Retina (tissue), 1 donor: ENCODE measurements at regions not wholly inside any gene's neighbourhood (a gene's known extent, or its start where the extent isn't known, plus 50 kb on each side); places are given as distances from the start of the nearest gene placed in this dataset.

ENCODE experiments used
- DNase-seq: peaks from one replicate; pipeline ENCODE4 v3.0.0-alpha.2; 2016

DNA sequence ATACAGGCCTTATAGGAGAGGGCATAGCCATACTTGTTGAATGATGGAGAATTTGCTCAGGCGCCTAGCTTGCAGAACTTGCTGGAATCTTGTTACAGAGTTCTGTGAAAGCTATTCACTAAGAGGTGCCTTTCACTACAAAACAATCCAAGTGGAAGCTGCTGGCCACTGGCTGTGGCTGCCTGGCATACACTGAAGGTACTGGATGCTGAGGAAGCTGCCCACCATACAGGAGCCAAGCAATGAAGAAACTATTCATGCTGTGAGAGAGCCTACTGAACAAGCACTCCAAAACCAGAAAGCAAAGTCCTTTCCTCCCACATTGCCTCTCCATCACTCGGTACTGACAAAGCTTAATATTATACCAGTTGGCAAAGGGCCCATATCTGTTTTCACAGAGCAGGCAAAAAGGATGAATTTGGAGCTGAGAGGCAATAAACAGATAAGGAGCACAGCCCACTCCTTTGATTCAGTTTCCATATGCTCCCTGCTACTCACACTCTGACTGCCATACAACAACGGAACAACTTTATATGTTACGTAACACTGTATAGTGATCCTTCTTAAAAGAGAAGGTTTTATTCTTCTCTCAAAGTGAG, 192.6 kb upstream of the ALCAM start:
- no peak for DNase-seq

DNA sequence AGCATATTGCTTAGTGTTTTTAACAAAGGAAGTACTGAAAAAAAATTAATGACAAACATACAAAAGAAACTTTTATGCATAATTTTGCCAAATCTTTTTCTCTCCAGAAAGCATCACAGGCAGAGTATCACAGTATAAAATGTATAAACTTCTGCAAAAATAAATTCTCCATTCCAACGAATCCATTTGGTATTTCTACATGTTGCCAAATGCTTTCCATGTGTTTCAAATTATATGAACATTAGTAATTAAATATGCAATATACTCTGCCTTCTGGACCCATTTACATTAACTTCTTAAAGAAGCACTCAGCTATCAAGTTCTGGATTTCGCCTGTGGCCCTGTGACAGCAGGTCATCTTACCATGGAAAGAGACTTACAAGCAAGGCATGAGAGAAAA, 189.1 kb upstream of the ALCAM start:
- no peak for DNase-seq

DNA sequence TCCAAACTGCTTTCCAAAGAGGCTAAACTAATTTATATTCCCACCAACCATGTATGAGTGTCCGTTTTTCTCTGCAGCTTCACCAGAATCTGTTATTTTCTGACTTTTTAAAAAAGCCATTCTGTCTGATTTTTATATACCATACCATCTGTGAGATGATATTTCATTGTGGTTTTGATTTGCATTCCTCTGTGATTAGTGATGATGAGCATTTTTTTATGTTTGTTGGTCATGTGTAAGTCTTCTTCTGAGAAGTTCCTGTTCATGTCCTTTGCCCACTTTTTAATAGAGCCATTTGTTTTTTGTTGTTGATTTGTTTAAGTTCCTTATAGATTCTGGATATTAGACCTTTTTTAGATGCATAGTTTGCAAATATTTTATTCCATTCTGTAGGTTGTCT, 179.4 kb upstream of the ALCAM start:
- no peak for DNase-seq

DNA sequence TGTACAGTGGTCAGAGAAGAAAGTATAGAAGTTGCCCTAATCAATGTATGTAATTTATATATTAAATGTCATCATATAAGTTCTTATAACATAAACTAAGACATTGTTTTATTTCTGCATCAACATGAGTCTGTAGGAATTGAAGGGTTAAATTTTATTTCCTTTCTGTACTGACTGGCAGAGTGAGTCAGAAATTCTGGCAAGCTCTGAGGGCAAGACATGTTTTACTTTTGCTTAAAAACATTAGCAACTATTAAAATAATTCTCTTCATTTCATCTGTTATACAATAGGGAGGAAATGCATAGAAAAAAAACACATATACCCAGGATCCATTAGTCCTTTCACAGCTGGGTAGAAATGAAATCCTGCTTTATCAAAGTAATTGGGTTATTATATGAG, 171.4 kb upstream of the ALCAM start:
- no peak for DNase-seq

DNA sequence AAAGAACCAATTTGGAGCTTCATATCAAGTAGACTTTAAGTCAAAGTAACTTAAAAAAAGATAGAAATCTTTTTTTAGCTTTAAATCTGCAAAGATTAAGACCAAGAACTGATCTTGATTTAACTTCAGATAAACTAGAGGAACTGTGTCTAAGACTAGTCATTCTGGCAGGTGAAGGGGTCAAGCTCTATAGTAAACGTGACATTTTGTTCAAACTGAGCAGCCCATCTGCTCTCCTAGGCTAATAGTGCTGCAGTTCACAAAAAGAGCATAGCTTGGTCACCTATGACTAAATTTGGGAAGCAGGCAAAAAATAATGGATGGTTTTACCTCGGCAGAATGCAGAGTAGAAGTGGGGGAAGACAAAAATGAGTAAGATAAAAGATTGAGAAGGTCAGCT, 168.8 kb upstream of the ALCAM start:
- DNase-seq = no peak

DNA sequence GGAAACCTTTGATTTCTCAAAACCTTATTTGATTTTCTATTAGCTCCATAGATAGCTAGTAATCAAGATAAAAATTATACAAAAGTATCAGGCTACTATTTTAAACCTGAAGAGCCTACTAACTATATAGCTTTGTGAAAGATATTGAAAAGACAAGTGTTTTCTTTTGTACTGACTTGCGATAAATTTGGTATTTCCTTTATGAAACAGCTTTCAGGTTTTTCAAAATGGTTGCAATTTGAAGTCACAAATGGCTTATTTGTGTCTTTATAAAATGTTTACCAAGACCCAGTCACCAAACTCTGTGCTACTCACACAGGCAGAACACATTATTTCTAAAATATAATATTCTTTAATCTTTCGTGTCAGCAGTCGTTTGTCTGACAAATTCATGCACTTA, 167.5 kb upstream of the ALCAM start:
- no peak for DNase-seq

DNA sequence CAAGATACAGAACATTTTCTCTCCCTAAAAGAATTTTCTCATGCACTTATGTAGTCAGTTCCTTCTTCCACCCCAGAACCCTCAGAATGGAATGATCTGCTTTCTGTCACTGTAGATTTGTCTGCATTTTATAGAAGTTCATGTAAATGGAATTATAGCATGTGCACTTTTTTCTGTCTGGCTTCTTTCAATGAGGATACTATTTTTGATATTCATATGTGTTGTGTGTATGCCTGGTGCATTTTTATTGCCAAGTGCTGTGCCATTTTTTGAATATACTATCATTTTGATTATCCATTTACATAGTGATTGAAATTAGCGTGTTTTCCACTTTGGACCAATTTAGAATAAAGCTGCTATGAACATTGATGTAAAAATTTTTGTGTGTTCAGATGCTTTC, 156.6 kb upstream of the ALCAM start:
- DNase-seq = no peak

DNA sequence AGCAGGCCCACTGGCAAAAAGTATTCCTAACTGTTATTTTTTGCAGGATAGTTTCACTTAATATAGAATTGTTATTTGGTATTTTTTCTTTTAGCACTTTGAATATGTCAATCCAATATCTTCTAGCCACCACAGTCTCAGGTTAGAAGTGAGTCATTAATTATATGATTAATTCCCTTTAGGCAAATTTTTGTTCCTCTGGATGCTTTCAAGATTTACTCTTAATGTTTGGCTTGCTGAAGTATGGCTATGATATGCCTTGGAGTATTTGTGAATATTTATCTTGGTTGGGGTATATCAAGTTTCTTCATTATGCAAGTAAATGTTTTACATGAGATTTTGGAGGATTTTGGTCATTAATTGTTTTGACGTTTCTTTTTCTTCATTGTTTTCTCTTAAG, 152.1 kb upstream of the ALCAM start:
- no peak for DNase-seq

DNA sequence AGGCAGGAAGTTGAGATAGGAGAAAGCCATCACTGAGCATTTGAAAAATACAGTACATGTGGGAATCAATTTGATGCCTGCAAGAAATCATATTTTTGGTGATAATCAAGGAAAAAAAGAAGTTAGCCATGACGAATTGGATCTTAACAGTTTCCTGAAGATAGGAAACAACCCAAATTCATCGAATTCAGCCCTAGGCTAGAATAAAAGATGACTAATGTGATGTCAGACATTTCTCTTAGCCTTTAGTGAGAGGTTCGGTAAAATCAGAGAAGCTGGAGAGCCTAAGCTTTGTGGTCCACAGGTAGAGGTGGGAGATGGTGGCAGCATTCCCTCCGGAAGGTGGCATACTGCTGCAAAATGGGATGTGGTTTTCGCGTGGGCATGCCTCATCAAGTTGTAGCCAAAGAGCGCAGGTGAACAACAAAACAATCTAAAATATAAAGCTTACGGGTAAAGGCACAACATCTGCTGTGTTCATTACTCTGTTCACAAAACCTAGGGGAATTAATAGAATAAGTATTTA, 144.1 kb upstream of the ALCAM start:
- DNase-seq = no peak

DNA sequence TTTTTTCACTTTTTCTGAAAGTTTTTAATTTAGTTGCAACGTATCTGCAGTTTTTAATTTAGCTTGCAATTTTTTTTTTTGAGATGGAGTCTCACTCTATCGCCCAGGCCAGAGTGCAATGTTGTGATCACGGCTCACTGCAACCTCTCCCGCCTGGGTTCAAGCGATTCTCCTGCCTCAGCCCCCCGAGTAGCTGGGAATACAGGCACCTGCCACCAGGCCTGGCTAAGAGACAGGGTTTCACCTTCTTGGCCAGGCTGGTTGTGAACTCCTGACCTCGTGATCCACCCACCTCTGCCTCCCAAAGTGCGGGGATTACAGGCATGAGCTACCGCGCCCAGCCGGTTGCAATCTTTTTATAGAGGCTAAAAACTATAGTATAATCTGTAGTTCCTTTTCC, 142.9 kb upstream of the ALCAM start:
- DNase-seq = no peak

DNA sequence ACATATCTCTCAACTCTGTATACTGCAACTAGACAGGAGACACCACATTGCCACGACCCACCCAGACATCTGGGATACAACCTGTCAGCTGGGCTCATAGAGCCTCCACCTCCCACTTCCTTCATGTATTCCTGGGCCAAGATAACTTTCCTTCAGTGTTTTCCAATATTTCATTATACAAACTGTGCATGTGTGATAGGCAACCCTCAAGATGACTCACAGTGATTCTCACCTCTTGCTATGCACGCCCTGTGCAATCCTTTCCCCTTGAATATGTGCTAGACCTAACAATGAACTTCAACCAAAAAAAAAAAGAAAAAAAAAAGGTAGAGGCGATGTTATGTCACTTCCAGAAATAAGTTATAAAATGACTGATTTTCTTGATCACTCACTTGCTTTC, 138.0 kb upstream of the ALCAM start:
- no peak for DNase-seq

DNA sequence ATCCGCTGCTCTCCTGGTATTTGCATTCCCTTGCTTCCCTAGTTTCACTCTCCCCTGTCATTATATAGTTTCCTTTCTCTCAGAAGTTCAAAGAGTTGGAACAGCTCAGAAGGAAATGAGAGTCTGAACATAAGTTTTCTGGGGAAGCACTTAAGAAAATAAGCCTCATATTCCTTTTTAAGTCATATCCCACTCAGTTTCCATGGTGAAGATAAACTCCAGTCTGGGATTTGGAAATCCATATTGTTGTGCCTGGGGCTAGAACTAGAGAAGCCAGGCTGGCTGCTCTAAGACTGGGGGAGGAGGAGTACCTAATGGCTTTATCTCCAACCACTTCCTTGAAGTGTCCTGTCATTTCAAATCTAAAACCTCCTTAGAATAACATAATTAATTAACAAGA, 134.2 kb upstream of the ALCAM start:
- no peak for DNase-seq

DNA sequence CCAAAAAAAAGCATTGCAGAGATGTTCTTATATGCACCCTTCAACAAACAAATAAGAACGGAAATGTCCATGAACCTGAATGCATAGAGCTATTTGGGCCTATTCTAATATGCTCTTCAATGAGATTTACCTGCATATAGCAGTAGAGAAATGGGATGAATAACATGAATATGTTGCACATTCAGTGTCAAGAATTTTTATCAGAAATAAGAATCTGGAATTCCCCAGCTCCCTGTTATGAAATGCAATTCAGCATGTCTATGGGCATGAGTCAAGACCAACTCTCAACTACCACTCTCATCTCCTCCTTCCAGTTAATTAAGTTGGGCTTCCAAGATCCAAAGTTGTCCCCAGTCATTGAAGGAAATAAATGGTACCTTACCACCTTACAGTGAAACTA, 133.7 kb upstream of the ALCAM start:
- no peak for DNase-seq

DNA sequence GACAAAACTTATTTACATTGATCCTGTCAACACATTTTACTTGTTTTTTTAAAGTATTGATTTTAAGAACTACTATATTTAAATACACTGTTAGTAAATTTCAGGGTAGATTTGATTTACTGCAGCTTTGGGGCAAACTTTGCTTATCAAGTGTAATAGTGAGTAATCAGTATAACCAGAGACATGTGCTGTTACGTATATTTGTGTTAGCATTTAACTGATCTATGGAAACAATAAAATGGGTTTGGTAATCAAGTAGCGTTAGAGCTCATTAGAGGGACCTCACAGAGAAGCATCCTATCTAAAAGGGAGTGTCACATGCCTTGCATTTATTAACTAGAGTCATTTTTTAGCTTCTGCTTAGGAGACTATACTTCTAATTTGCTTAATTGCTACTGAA, 131.5 kb upstream of the ALCAM start:
- no peak for DNase-seq

DNA sequence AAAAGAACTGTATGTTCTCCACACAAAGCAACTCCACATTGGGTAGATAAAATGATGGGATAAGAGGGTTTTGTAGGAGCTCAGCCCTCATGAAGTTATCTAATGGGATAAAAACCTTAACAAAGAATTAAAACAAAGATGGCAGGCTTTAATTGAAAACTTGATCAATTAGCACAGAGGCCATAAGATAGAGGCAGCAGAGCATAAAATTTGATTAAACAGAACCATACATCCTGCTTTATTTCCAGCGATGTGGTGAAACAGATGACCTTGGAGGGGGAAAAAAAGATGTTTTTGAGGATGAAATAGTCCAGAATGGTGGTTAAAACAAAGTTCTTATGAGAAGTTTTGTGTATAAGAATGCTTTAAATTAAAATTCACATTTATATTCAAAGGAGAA, 130.9 kb upstream of the ALCAM start:
- DNase-seq = no peak

DNA sequence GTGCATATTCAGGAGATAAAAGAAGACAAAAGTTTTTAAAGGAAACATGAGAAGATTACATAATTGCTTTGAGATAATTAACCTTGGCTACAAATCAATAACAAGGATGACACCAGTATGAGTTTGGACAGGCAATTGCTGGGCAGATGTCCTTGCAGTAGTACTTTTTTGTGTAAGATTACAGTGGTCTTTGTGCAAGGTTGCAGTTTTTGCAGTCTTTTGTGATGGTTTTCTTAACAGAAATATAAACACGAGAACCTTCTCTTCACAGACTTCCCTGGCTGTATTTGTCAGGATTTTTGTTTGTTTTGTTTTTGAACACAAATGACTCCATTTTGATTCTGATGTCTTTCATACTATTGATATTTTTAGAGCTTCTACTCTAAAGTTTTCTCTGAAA, 128.3 kb upstream of the ALCAM start:
- DNase-seq = no peak

DNA sequence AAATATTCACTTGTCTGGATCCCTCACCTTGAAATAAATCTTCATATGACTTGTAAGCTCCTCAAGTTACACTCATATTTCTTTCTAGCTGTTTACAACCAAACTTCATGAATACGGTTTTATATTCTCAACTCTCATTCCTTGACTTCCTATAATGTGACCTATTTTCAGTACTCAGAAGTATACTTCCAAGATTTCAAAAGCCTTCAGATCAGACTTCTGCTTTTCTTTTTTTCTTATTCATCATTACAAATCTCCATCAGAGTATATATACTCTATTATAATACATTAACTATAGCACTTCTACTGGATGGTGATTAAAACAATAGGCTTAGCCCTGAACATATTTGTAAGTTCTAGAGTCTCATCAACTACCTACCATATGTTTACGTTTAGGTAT, 123.6 kb upstream of the ALCAM start:
- DNase-seq = no peak

DNA sequence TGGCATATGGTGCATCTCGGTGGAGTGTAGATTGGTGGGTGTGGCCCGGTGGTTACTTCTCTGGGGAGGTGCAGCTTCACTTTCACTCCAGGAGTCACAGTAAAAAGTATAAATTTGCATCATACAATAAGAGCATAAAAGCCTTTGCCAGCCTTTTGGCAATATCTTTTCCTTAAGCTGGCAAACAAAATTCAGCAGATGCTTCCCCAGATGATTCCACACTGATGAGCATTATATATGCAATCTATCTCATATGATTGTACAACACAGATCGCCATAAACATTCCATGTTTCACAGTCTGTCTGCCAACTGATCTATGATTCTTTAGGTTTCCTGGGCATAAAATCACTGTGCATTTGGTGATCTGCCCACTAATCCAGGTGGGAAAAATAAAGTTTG, 120.2 kb upstream of the ALCAM start:
- DNase-seq = peak; percentile 39

DNA sequence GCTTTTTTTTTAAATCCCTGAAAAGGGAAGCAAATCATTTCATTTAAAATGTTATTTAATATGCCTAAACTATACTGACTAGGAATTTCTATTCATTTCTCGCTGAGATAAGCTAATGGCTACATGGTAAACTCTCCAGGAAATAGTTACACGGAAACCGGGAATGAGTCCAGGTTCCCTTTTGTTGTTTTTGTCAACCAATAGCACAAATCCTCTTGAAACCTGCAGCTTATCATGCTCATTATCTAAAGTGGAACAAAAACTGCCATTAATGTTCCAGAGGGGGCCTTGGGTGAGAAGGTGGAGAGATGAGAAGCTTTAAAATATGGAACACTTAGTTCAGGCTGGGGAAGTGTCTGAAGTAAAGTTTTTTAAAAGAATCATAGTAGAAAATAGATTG, 113.5 kb upstream of the ALCAM start:
- DNase-seq = no peak

DNA sequence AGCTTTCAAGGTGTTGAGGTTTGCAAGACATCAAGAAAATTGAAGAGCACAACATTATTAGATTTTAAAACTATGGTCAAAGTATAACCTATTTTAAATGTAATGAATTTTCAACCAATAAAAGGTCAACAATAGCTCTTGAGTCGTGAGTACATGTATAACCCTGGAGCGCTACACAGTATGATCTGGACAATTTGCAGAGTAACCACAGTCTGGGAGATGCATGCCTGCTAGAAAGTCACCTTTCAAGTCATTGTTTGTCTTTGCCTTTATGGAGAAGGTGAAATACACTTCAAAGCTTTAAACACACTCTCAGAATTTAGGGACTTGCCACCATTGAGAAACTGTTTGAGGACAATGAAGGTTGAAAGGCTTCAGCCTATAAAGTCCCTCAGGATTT, 112.6 kb upstream of the ALCAM start:
- DNase-seq = no peak

DNA sequence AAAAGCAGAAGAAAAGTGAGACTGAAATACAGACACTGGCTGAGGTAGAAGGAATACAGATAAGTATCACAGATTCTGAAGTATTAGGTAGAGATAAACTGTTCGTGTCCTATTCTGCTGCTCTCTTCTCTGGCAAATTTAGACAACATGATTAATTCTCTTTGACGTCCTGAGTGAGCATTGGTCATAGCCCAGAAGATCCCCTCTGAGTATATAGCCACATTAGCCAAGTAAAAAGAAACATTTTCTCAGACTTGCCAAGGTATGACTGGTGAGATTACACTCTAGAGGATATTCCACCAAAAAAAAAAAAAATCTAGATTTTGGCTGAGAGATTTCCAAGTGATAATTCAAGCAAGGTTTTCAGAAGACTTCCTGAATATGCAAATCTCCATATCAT, 111.4 kb upstream of the ALCAM start:
- no peak for DNase-seq

DNA sequence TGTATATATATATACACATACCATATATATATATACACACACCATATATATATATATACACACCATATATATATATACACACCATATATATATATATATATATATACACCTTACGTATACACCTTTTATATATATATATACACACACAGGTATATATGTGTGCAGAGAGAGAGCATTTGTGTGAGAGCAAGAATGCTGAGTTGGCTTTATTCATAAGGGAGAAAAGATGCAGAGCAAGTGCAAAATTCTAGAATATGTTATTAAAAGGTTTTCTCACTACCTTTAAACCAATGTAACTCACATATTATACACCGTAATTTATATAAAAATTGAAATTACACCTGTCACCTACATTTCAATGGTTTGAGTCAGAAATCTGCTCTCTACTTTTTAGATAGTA, 107.2 kb upstream of the ALCAM start:
- no peak for DNase-seq

DNA sequence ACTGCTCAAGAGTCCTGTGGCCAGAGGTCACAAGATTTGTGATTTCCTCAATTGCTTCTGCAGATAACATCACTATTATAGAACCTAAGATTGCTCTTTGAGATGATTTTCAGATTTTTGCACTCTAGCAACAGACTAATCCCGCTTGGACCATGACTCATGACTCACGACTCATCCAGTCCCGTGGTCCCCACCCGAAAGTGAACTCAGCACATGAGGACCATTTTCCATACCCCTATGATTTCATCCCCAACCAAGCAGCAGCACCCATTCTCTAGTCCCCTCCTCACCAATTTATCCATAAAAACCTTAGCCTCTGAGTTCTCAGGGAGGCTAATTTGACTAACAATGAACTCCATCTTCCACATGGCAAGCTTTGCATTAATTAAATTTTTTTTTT, 106.3 kb upstream of the ALCAM start:
- no peak for DNase-seq

DNA sequence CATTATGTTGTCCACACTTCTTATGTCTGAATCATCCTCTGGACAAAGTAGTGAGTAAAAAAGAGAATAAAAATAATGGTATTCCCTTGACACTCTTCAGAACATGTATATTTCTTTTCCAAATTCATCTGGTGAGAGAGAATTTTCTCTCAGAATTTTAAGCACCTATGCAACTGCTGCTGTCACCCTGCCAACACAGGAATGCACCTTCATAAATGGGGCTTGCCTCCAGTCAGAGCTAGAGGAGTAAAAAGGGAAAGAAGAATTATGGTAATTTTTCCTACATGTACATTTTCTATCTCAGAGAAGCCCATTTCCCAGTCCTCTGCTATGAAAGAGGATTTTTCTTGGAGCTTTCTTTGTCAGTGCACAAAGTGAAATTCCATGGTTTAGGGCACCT, 92.2 kb upstream of the ALCAM start:
- DNase-seq = no peak

DNA sequence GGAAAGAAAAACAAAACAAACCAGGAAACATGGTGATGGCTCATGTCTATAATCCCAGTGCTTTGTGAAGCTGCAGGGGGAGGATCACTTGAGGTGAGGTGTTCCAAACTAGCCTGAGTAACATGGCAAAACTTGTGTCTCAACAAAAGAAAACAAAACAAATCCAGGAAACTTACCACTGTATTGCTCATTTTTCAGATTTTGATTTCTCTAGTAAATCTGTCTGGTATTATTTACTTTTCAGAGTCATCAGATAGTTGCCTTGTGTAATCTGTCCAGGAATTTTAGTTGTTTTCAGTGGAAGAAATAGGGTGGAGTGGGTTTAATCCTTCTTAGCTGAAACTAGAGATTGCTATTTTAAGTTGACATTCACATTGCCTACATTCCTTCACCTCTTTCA, 91.8 kb upstream of the ALCAM start:
- no peak for DNase-seq

DNA sequence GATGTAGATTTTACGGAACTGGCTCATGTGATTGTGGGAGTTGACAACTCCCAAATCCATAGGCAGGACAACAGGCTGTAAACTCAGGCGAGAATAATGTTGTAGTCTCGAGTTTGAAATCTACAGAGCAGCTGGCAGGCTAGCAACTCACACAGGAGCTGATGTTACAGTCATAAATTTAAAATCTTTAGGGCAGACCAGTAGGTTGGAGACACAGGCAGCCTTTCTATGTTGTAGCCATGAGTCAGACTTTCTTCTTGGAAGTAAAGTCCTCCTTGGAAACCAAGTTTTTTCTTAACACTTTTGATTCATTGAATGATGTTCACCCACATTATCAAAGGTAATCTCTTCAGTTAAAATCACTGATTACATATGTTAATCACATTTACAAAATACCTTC, 89.1 kb upstream of the ALCAM start:
- DNase-seq = no peak
